HG03097 (cell line): ENCODE measurements at regions not wholly inside any gene's neighbourhood (a gene's known extent, or its start where the extent isn't known, plus 50 kb on each side); places are given as distances from the start of the nearest gene placed in this dataset.

Experiments
- ATAC-seq: cut with Tn5 transposase; IDR thresholded peaks from one replicate; pipeline ENCODE4 v1.9.1; 2021; ENCODE audit not compliant: unreplicated experiment, low FRiP score

GRCh38 chr2:12500899-12501298, 215.8 kb upstream of the TRIB2 start:
- no peak for ATAC-seq

- ATAC-seq = peak; percentile 93
Observed at GRCh38 chr2:12501469-12502158, 215.1 kb upstream of the TRIB2 start.

GRCh38 chr2:12502759-12503158, 214.0 kb upstream of the TRIB2 start:
- ATAC-seq = no peak

GRCh38 chr2:12504443-12504842, 212.3 kb upstream of the TRIB2 start:
- no peak for ATAC-seq

DNA sequence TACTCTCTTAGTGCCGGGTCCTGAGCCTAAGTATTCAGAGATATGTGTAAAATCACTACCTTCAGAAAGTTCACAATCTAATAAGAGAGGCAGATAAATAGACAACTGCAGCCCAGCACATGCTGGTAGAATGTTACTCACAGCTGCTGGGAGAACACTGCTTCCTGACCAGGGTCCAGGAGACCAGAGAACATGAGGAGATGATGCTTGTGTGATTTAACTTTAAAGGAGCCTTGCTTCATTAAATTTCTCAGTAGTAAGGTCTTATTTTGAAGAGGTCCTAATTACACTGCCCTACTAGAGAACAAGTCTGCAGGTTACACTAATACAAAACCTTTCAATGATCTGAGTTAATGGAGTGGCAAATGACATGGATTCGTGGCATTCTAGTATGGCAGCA, 209.9 kb upstream of the TRIB2 start:
- ATAC-seq = peak; percentile 8

- peak; percentile 92 for ATAC-seq
Observed at GRCh38 chr2:12507295-12507694, 209.4 kb upstream of the TRIB2 start.

DNA sequence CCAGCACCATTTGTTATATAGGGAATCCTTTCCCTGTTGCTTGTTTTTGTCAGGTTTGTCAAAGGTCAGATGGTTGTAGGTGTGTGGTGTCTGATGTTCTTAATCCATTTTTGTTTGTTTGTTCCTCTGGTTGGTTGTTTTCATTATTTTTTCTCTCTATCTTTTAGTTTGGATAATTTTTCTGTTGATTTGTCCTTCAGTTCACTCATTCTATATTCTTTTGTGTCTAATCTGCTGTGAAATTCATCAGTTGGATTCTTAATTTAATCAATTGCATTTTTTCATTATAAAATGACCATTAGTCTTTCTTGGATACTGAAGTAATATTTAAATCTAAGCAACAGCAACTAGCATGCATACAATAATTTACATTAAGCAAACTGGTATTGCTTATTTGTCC, 206.7 kb upstream of the TRIB2 start:
- ATAC-seq = no peak

DNA sequence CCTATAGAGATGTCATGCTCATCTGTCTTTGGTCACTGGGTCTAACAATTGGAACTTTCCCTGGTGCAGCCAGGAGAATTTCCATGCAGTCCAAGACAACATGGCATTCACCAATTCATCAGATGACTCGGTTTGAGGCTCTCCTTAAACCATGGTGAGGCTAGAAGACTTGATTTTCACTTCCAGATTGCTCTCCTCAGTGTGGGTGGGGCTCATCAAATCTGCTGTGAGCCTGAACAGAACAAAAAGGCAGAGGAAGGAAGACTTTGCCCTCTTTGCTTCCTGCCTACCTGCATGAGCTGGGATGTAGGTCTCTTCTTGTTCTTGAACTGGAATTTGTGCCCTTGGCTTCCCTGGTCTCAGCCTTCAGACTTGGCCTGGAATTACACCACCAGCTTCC, 203.4 kb upstream of the TRIB2 start:
- no peak for ATAC-seq

DNA sequence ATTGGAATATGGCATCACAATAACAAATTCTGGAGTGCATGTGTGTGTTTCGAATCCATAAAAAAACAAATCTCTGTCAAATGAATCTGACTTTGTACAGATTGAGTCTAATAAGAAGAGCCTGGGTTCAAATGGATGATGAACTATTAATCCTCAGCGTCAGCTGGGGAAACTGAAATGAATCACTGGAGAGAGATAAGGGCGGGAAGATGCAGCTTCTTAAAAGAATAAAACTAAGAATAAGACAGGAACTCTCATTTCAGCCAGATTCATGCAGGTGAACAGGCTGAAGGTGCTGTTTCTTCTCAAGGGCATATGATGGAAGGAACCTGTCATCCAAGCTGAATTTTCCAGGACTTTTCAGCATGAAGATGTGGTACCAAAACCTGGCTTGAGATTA, 202.6 kb upstream of the TRIB2 start:
- ATAC-seq = no peak

DNA sequence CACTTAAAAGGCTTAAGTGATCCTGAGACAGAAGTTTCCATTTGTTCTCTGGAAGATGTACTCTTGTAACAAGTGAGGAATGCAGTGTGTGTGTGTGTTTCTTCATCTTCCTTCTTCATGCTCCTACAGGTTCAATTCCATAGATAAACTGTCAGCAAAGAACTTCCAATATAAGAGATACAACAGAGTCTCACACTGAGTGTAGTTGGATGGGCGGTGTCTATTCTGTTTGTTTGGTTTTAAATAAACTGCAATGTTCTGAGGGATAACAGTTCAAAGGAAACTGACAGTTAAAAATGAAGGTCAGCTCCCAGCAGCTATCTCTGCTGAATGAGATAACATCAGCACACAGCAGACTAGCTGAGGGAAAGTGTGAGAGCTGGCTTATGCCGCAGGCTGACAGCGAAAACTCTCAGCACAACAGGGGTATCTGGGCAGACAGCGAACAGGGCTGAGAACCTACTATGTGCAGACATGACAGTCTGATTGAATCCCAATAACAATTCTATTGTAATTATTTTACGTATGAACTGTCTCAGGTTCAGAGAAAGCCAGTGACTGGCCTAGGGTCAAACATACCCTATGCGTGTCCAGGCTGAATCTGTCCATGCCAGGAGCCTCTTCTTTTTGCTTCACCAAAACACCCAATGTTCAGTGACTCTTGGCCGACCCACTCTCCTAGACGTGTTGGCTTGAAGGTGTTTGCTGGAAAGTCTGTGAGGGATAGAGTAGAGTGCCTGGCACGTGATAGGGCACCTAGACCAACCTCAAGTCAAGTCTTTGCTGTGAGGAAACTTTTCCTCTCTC, 201.9 kb upstream of the TRIB2 start:
- no peak for ATAC-seq

DNA sequence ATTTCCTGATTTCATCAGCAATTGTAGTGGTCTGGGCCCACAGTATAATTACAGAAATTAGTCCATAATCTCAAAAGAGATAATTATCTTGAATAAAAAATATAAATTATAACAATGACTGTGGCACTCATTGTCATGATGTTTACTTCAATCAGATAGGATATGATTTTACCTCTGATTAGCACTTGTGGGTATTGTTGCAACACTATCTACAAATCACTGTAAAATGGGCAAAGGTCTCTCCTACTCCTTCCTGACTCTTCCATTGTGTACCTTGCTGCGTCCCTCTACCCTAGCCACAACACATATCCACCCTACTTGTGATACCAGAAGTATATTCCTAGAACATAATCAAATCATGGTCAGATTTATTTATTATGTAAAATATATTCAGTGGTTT, 200.9 kb upstream of the TRIB2 start:
- no peak for ATAC-seq

GRCh38 chr2:12533337-12534005, 183.3 kb upstream of the TRIB2 start:
- ATAC-seq = no peak

- no peak for ATAC-seq
Observed at GRCh38 chr2:12534646-12535263, 182.0 kb upstream of the TRIB2 start.

GRCh38 chr2:12536976-12537375, 179.8 kb upstream of the TRIB2 start:
- no peak for ATAC-seq

GRCh38 chr2:12538138-12538694, 178.5 kb upstream of the TRIB2 start:
- ATAC-seq = no peak

DNA sequence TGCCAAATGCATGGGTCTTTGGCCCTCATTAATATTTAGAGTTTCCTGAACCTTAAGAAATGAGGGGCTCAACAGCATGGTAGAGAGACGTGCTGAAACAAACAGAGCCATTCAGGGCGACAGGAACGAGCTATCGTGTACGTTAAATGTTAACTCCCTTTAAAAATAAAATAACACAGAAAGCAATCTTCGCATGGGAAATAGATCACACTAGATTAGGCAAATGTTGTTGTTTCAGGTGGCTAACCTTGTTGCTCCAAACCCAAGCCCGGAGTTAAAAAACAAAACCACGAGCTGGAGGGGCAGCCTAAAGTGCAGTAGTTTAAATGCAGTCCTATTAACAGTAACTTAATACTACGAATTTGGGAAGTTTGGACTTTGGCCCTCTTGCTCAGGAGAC, 177.4 kb upstream of the TRIB2 start:
- ATAC-seq = no peak

DNA sequence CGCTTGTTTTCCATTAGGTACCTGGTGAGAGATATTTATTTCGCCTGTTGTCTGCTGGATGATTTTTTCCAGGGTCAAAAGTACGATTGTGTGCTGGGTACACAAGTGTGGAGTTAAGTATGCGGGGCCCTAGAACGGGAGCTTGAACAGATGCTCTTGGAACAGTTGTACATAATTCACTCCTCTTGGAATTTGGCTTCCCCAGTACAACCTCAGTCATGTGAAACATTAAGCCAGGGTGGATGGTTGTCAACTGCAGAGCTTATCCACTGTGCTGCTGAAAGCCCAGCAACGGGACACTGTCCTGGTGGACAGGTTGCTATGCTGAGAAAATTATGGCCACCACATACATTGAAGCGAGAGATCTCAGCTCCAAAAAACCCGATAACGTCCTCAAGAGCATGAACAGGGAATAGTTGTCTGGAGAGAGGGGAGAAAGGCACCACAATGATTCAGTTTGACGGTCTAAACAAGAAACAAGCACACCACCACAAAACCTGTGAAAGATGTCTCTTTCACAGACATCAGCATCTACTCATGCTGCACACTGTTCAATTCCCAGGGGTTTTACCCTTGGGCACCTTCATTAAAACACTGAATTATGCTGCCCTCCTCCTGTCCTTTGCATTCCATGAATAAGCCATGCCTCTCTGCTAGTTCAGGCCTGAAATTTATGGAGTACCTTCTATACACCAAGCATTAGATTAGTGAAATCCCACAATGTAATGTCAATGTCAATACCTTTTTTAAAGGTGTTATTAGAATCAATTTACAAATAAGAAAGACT, 176.8 kb upstream of the TRIB2 start:
- no peak for ATAC-seq

GRCh38 chr2:12543076-12543977, 173.4 kb upstream of the TRIB2 start:
- ATAC-seq = no peak

DNA sequence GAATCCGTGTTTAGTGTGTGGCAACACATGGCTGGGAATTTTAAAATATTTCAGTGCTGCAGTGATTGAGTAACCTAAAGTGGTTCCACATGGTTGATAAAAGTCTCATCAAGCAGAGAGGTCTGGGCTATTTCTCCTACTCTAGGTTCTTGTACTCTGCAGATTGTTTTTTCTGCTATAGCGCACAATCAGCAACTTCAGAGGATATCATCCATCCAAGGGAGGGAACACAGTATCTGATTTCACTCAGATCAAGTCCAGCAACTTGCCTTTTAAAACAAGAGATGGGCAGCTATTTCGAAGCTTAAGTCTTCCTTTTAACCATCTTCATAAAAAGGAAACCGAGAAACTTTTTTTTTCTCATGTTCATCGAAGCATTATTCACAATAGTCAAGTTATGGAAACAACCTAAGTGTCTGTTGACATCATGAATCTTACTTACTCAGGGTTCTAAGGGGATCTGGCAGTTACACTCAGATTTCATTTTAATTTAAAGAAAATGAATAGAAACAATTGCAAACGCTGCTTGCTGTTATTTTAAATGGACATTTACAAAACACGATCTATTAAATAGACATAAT, 172.7 kb upstream of the TRIB2 start:
- ATAC-seq = no peak
